PC-9 (cell line): ENCODE measurements at regions not wholly inside any gene's neighbourhood (a gene's known extent, or its start where the extent isn't known, plus 50 kb on each side); places are given as distances from the start of the nearest gene placed in this dataset.
A peak's percentile ranks its signal among the peaks of the same experiment; 100 is the strongest.

Experiments used
- BruUV-seq: library from RNA; stranded (reverse); fragments of 400-500 nt; replicated peaks from 2 replicates; lab custom pipeline; 2021; lab: Mats Ljungman, UMichigan
- CTCF ChIA-PET: fragments of 300-600 bp; sonication (Branson Sonifier 250); formaldehyde crosslinking; loops from one replicate; lab custom pipeline; 2022; ENCODE audit warnings: antibody characterized with exemption; lab: Charles Lee
- POLR2A ChIA-PET: fragments of 300-600 bp; sonication (Branson Sonifier 250); formaldehyde crosslinking; loops from one replicate; lab custom pipeline; 2022; ENCODE audit warnings: antibody characterized with exemption; ENCODE audit not compliant: unreplicated experiment; lab: Charles Lee
- DNase-seq, 2 experiments: peaks; one replicate each; pipeline versions ENCODE4 v3.0.0 to v3.0.0-alpha.2; 2015 to 2022; ENCODE audit warnings: mixed read lengths in 1 of 2
- H2AFZ ChIP-seq: fragments of 200-600 bp; sonication (generic); 2 replicates; pipeline ENCODE4 v1.8.1; 2017; ENCODE audit warnings: antibody characterized with exemption
- H3F3A ChIP-seq: fragments of 200-600 bp; sonication (generic); 2 replicates; pipeline ENCODE4 v1.8.1; 2017; ENCODE audit warnings: antibody characterized with exemption, mild to moderate bottlenecking, low read depth; ENCODE audit not compliant: insufficient read depth
- H3K27ac ChIP-seq: fragments of 200-600 bp; sonication (generic); 2 replicates; pipeline ENCODE4 v1.6.1; 2016; ENCODE audit warnings: mixed run types
- H3K27me3 ChIP-seq: fragments of 200-600 bp; sonication (generic); 2 replicates; pipeline ENCODE4 v1.6.1; 2016; ENCODE audit warnings: low read depth, mixed run types; ENCODE audit not compliant: insufficient read depth
- H3K36me3 ChIP-seq: fragments of 200-600 bp; sonication (generic); 2 replicates; pipeline ENCODE4 v1.6.1; 2016; ENCODE audit warnings: low read depth, mixed run types
- H3K4me1 ChIP-seq: fragments of 200-600 bp; sonication (generic); replicated peaks from 2 replicates; pipeline ENCODE4 v1.6.1; 2016; ENCODE audit warnings: mixed run types; ENCODE audit not compliant: insufficient read depth
- H3K4me2 ChIP-seq: fragments of 200-600 bp; sonication (generic); 2 replicates; pipeline ENCODE4 v1.6.1; 2017; ENCODE audit warnings: mixed run types
- H3K4me3 ChIP-seq: fragments of 200-600 bp; sonication (generic); 2 replicates; pipeline ENCODE4 v1.6.1; 2016; ENCODE audit warnings: mixed run types
- H3K79me2 ChIP-seq: fragments of 200-600 bp; sonication (generic); 2 replicates; pipeline ENCODE4 v1.6.1; 2017; ENCODE audit warnings: low read depth, mixed run types
- H3K9me2 ChIP-seq: fragments of 200-600 bp; sonication (generic); 2 replicates; pipeline ENCODE4 v1.8.1; 2017; ENCODE audit warnings: mild to moderate bottlenecking; ENCODE audit not compliant: insufficient read depth
- H3K9me3 ChIP-seq: fragments of 200-600 bp; sonication (generic); 2 replicates; pipeline ENCODE4 v1.8.1; 2016; ENCODE audit warnings: low read depth; ENCODE audit not compliant: insufficient read depth
- H4K20me1 ChIP-seq: fragments of 200-600 bp; sonication (generic); 2 replicates; pipeline ENCODE4 v1.8.1; 2017; ENCODE audit not compliant: insufficient read depth
- CTCF ChIP-seq: fragments of 200-600 bp; sonication (generic); conservative IDR thresholded peaks from 2 replicates; pipeline ENCODE4 v1.6.1; 2017; ENCODE audit warnings: mixed run types, antibody characterized with exemption, mild to moderate bottlenecking, moderate library complexity
- EZH2 ChIP-seq: fragments of 200-600 bp; sonication (generic); IDR thresholded peaks from 2 replicates; pipeline ENCODE4 v1.8.0; 2017; ENCODE audit warnings: antibody characterized with exemption, low read depth
- intact Hi-C: fragments of 100-400 bp; cut with micrococcal nuclease; formaldehyde crosslinking; loops from one replicate; pipeline ENCODE4 v1.10.0; 2022; ENCODE audit not compliant: unreplicated experiment

- H3K9me2 ChIP-seq = no peaks in the 10 kb centered on the region
- no peaks in the 10 kb centered on the region for H3K27me3 ChIP-seq
- no peaks in the 10 kb centered on the region for H3K9me3 ChIP-seq
- no peak for TF ChIP-seq CTCF
- TF ChIP-seq EZH2 = no peak
- no peak overlapping the region for H3K4me2 ChIP-seq
- no peaks in the 10 kb centered on the region for H3K36me3 ChIP-seq
- H3K4me1 ChIP-seq = peaks cover 29% of the 10 kb centered on the region
- no TSS peak for BruUV-seq
- peaks cover 22% of the 10 kb centered on the region for H3F3A ChIP-seq
- intact Hi-C loops = loop anchor here (2.0 to 5.0 kb wide), 5 partner anchors 69 to 441 kb away; no protein-coding TSS in a partner anchor
- DNase-seq = no peak
- H3K79me2 ChIP-seq = no peaks in the 10 kb centered on the region
- no peak overlapping the region for H3K4me3 ChIP-seq
- no peak overlapping the region for H3K27ac ChIP-seq
- H2AFZ ChIP-seq = no peak overlapping the region
- ChIA-PET CTCF (no interaction called here), POLR2A (no interaction called here)
- no peaks in the 10 kb centered on the region for H4K20me1 ChIP-seq
Observed at GRCh38 chr6:6801635-6802218, 213.2 kb downstream of the LY86 start.

GRCh38 chr6:6803180-6803977 is 214.9 kb downstream of the LY86 start:
- BruUV-seq = TSS peak; percentile 80
- H3K27ac ChIP-seq = peak overlapping the region; percentile 98
- H3F3A ChIP-seq = peaks cover 22% of the 10 kb centered on the region
- H3K4me3 ChIP-seq = no peak overlapping the region
- peak; percentile 94 to 97 for DNase-seq
- no peaks in the 10 kb centered on the region for H3K9me3 ChIP-seq
- ChIA-PET POLR2A (interaction anchor here (0.5 kb wide), 2 partner anchors 15 to 437 kb away, joined by 4 to 5 read pairs; no protein-coding TSS in a partner anchor), CTCF (no interaction called here)
- no peaks in the 10 kb centered on the region for H3K79me2 ChIP-seq
- no peaks in the 10 kb centered on the region for H3K27me3 ChIP-seq
- H3K4me1 ChIP-seq = peaks cover 29% of the 10 kb centered on the region
- peak overlapping the region; percentile 69 for H3K4me2 ChIP-seq
- no peak for TF ChIP-seq CTCF
- no peaks in the 10 kb centered on the region for H3K9me2 ChIP-seq
- intact Hi-C loops = loop anchor here (1.0 to 5.0 kb wide), 6 partner anchors 17 to 439 kb away; no protein-coding TSS in a partner anchor
- no peak overlapping the region for H2AFZ ChIP-seq
- H4K20me1 ChIP-seq = no peaks in the 10 kb centered on the region
- no peaks in the 10 kb centered on the region for H3K36me3 ChIP-seq

- CTCF ChIA-PET = no interaction called here
Observed at GRCh38 chr6:6804843-6805615, 216.5 kb downstream of the LY86 start.

More at GRCh38 chr6:6804843-6805615, 216.5 kb downstream of the LY86 start:
- Histone ChIP-seq H4K20me1 (no peaks in the 10 kb centered on the region), H3K27ac (peak overlapping the region; percentile 98), H3K79me2 (no peaks in the 10 kb centered on the region), H3K4me3 (no peak overlapping the region), H3K9me3 (no peaks in the 10 kb centered on the region), H3K27me3 (no peaks in the 10 kb centered on the region), H3K36me3 (no peaks in the 10 kb centered on the region), H3K9me2 (no peaks in the 10 kb centered on the region), H3F3A (peaks cover 22% of the 10 kb centered on the region), H3K4me1 (peaks cover 32% of the 10 kb centered on the region), H2AFZ (no peak overlapping the region), H3K4me2 (peak overlapping the region; percentile 69; the same call in 1 of the 2 replicates)
- TF ChIP-seq CTCF (no peak), EZH2 (no peak)
- DNase-seq = no peak
- BruUV-seq = no TSS peak
- POLR2A ChIA-PET = no interaction called here
- intact Hi-C loops = loop anchor here (5.0 kb wide), 4 partner anchors 73 to 437 kb away; no protein-coding TSS in a partner anchor
